ENCODE measurements at regions not wholly inside any gene's neighbourhood (a gene's known extent, or its start where the extent isn't known, plus 50 kb on each side); places are given as distances from the start of the nearest gene placed in this dataset.

DNA sequence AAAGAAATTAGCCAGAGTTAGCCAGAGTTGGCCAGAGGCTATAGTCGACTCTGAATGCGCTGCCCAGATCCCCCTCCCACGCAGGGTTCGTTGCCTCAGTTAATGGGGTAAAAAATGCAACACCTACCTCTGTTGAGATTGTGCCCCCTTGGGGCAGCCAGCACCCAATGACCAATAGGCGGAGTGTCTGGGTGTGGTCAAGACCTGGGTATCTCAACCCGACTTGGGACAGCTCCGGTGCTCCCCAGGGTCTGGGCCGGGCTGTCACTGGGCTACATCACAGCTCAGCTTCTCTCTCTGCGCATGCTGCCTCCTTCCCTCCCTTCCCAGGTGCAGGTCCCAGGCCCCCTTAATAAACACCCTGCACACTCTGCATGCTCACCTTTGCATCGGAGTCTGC is 59.6 kb upstream of the GCSH start:
- TF ChIP-seq, protein P1, sequence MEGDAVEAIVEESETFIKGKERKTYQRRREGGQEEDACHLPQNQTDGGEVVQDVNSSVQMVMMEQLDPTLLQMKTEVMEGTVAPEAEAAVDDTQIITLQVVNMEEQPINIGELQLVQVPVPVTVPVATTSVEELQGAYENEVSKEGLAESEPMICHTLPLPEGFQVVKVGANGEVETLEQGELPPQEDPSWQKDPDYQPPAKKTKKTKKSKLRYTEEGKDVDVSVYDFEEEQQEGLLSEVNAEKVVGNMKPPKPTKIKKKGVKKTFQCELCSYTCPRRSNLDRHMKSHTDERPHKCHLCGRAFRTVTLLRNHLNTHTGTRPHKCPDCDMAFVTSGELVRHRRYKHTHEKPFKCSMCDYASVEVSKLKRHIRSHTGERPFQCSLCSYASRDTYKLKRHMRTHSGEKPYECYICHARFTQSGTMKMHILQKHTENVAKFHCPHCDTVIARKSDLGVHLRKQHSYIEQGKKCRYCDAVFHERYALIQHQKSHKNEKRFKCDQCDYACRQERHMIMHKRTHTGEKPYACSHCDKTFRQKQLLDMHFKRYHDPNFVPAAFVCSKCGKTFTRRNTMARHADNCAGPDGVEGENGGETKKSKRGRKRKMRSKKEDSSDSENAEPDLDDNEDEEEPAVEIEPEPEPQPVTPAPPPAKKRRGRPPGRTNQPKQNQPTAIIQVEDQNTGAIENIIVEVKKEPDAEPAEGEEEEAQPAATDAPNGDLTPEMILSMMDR (IDR thresholded peaks at IDR 0.05), result no peak
- TF ChIP-seq SIN3A (IDR thresholded peaks at IDR 0.05; ENCODE audit: borderline replicate concordance, insufficient read depth, low read depth, low read length), result no peak
- TF ChIP-seq, protein P2, sequence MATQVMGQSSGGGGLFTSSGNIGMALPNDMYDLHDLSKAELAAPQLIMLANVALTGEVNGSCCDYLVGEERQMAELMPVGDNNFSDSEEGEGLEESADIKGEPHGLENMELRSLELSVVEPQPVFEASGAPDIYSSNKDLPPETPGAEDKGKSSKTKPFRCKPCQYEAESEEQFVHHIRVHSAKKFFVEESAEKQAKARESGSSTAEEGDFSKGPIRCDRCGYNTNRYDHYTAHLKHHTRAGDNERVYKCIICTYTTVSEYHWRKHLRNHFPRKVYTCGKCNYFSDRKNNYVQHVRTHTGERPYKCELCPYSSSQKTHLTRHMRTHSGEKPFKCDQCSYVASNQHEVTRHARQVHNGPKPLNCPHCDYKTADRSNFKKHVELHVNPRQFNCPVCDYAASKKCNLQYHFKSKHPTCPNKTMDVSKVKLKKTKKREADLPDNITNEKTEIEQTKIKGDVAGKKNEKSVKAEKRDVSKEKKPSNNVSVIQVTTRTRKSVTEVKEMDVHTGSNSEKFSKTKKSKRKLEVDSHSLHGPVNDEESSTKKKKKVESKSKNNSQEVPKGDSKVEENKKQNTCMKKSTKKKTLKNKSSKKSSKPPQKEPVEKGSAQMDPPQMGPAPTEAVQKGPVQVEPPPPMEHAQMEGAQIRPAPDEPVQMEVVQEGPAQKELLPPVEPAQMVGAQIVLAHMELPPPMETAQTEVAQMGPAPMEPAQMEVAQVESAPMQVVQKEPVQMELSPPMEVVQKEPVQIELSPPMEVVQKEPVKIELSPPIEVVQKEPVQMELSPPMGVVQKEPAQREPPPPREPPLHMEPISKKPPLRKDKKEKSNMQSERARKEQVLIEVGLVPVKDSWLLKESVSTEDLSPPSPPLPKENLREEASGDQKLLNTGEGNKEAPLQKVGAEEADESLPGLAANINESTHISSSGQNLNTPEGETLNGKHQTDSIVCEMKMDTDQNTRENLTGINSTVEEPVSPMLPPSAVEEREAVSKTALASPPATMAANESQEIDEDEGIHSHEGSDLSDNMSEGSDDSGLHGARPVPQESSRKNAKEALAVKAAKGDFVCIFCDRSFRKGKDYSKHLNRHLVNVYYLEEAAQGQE (IDR thresholded peaks at IDR 0.05; ENCODE audit: insufficient read depth in 1 of 2, low read depth in 2 of 2, low read length in 1 of 2), result no peak
